ENCODE measurements at regions not wholly inside any gene's neighbourhood (a gene's known extent, or its start where the extent isn't known, plus 50 kb on each side); places are given as distances from the start of the nearest gene placed in this dataset.

DNA sequence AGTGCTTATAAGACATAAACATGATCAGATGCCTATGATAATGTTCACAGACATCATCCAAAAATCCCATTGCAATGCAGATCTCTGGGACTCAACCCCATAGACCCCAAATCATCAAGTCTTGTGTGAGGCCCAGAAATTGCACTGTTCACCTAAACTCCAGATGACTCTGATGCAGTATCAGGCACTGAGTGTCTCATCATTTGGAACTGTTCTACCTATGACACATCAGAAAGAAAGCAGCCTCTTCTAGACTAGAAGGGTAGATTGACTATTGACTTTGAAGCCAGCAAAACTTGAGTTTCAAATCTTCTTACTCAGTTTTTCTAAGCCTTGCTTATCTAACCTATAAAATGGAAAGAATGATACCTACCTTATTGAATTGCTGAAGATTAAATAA, 58.7 kb upstream of the PAPPA start:
- TF ChIP-seq, protein P1, sequence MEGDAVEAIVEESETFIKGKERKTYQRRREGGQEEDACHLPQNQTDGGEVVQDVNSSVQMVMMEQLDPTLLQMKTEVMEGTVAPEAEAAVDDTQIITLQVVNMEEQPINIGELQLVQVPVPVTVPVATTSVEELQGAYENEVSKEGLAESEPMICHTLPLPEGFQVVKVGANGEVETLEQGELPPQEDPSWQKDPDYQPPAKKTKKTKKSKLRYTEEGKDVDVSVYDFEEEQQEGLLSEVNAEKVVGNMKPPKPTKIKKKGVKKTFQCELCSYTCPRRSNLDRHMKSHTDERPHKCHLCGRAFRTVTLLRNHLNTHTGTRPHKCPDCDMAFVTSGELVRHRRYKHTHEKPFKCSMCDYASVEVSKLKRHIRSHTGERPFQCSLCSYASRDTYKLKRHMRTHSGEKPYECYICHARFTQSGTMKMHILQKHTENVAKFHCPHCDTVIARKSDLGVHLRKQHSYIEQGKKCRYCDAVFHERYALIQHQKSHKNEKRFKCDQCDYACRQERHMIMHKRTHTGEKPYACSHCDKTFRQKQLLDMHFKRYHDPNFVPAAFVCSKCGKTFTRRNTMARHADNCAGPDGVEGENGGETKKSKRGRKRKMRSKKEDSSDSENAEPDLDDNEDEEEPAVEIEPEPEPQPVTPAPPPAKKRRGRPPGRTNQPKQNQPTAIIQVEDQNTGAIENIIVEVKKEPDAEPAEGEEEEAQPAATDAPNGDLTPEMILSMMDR (IDR thresholded peaks at IDR 0.05): no peak
- no peak for FAIRE-seq
- H3K9me3 ChIP-seq: no peaks in the 10 kb centered on the region
- DNase-seq: no peak
- no peaks in the 10 kb centered on the region for H3K4me1 ChIP-seq
- no peaks in the 10 kb centered on the region for H3K36me3 ChIP-seq
- no peak for ATAC-seq
- H3K27ac ChIP-seq: no peak overlapping the region
- intact Hi-C loops (cut with DNase I): no loop called here
- H3K4me3 ChIP-seq: no peak overlapping the region
- peaks cover 0 to 4% (median 0%) of the 10 kb centered on the region in 4 donors for H3K27me3 ChIP-seq

DNA sequence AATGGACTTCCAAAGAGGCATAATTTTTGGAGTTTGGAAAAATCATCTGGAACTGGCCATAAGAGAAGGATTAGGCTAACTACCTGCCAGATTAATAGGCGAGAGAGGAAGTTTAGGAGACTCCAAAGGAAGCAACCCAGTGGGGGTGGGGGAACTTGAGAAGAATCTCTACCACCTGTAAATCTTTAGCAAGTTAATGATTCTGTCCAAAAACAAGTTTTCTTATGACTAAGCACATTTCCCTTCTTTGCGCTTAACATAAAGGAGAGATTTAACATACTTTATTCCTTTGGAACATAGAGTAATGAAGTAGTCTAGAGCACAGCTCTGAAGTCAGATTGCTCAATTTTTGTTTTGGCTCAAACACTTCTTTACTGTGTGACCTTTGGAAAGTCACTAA, 58.2 kb upstream of the PAPPA start:
- 70 to 78% methylated on average over 2 of the region's 2 CpGs for WGBS, 2 donors
- no peak for DNase-seq
- Histone ChIP-seq H3K27me3 (peaks cover 0 to 4% (median 0%) of the 10 kb centered on the region in 4 donors), H3K9me3 (no peaks in the 10 kb centered on the region), H3K27ac (no peak overlapping the region), H3K4me3 (no peak overlapping the region), H3K36me3 (no peaks in the 10 kb centered on the region), H3K4me1 (no peaks in the 10 kb centered on the region)
- intact Hi-C loops (cut with DNase I): no loop called here
- no peak for FAIRE-seq
- TF ChIP-seq, protein P1 (IDR thresholded peaks at IDR 0.05): no peak
- no peak for ATAC-seq

DNA sequence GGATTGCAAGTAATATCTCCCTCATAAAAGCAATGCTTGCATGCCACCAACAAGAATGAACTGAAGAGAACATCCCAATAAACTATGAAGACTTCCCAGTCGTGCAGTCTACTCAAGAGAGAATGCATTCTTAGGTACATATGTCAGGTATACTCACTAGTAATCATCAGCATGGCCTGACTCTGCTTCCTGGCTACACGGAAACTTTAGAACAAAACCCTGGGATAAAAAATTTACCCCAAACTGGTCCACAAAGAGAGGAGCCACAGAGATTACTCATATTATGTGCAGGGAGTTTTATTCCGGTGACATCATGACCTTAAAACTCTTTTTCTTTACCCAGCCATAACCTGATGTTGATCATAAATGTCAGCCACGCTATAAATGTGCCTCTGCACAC, 57.5 kb upstream of the PAPPA start:
- Histone ChIP-seq H3K4me3 (no peak overlapping the region), H3K4me1 (no peaks in the 10 kb centered on the region), H3K36me3 (no peaks in the 10 kb centered on the region), H3K9me3 (no peaks in the 10 kb centered on the region), H3K27me3 (peaks cover 0 to 4% (median 0%) of the 10 kb centered on the region in 4 donors), H3K27ac (no peak overlapping the region)
- no peak for ATAC-seq
- TF ChIP-seq, protein P1 (IDR thresholded peaks at IDR 0.05): no peak
- FAIRE-seq: no peak
- intact Hi-C loops (cut with DNase I): no loop called here
- 50% methylated on average over 4 of the region's 4 CpGs for WGBS, 2 donors
- DNase-seq: no peak

DNA sequence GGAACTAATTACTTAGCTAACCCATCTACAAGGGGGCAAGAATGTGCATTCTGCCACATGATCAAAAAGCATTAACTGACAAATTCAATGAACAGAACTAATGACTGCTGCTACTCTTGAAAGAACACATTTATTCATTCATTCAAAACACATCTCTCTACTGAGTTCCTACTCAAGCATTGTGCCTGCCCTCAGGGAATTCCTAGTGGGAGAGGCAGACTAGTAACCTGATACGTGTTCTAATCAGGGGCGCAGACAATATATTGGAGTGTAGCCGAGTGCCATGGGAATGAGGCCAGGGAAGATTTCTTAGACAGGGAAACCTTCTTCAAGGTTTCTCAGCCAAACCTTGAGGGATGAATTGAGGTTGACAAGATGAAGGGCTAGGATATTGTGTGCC, 56.7 kb upstream of the PAPPA start:
- Histone ChIP-seq H3K36me3 (no peaks in the 10 kb centered on the region), H3K27ac (no peak overlapping the region), H3K9me3 (no peaks in the 10 kb centered on the region), H3K27me3 (peaks cover 0 to 4% (median 0%) of the 10 kb centered on the region in 4 donors), H3K4me1 (no peaks in the 10 kb centered on the region), H3K4me3 (no peak overlapping the region)
- no peak for DNase-seq
- 18 to 21% methylated on average over 3 of the region's 3 CpGs for WGBS, 2 donors
- intact Hi-C loops (cut with DNase I): no loop called here
- TF ChIP-seq, protein P1 (IDR thresholded peaks at IDR 0.05): no peak
- no peak for FAIRE-seq
- no peak for ATAC-seq

DNA sequence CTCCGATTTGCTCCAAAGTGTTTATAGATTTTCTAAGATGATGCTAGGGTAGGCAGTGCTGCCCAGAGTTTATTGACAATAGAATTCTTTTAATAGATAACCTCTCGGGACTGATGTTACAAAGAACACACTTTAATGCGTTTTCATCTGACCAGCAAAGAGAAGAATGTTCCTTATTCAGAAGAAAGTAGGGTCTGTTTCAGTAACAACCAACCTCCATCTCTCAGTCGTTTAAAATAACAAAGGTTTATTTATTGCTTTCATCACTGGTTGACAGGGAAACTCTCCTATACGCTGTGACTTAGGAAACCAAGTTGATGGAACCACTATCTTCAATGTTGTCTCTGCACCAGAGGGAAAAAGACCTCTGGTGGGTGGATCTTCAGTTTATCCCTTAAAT, 55.1 kb upstream of the PAPPA start:
- Histone ChIP-seq H3K4me1 (peaks cover 0 to 2% (median 0%) of the 10 kb centered on the region in 3 donors), H3K27ac (no peak overlapping the region), H3K36me3 (no peaks in the 10 kb centered on the region), H3K4me3 (no peak overlapping the region), H3K9me3 (no peaks in the 10 kb centered on the region), H3K27me3 (peaks cover 0 to 4% (median 0%) of the 10 kb centered on the region in 4 donors)
- ATAC-seq (no peak), FAIRE-seq (no peak), DNase-seq (no peak)
- TF ChIP-seq, protein P1 (IDR thresholded peaks at IDR 0.05): no peak
- intact Hi-C loops (cut with DNase I): no loop called here
- 28 to 43% methylated on average over 5 of the region's 5 CpGs for WGBS, 2 donors
